HepG2 (cell line): ENCODE measurements at regions not wholly inside any gene's neighbourhood (a gene's known extent, or its start where the extent isn't known, plus 50 kb on each side); places are given as distances from the start of the nearest gene placed in this dataset.

Experiments
- ATAC-seq: fragments of 200-7000 bp; cut with Tn5 transposase; 3 replicates; pipeline ENCODE4 v1.9.1; 2020; ENCODE audit warnings: mild to moderate bottlenecking, moderate library complexity
- BruUV-seq: library from RNA; stranded (reverse); fragments of 400-500 nt; replicated peaks from 2 replicates; lab custom pipeline; 2021; lab: Mats Ljungman, UMichigan
- CTCF ChIA-PET: fragments of 300-600 bp; formaldehyde crosslinking; extraction: SDS; loops from one replicate; lab custom pipeline; 2021; ENCODE audit warnings: low total read pairs, inconsistent platforms, low intra/inter-chr PET ratio; lab: Yijun Ruan, JAX
- POLR2A ChIA-PET: fragments of 350-600 bp; sonication (Branson Sonifier 250); formaldehyde crosslinking; loops from one replicate; lab custom pipeline; 2020; ENCODE audit warnings: antibody characterized with exemption, inconsistent platforms; lab: Yijun Ruan, JAX
- DNase-seq: peaks from one replicate; pipeline ENCODE4 v3.0.0-alpha.2; 2015; ENCODE audit warnings: low spot score
- FAIRE-seq: peaks from 3 replicates; lab custom pipeline; 2011; peaks lifted over from hg19 to GRCh38; lab: Jason Lieb, UNC
- H2AFZ ChIP-seq: one replicate; pipeline ENCODE4 v1.6.1; 2011; ENCODE audit warnings: low read length, inconsistent platforms
- H3K27ac ChIP-seq: fragments of 300-600 bp; 3 replicates; pipeline ENCODE4 v1.8.0; 2011; ENCODE audit warnings: mixed run types, mild to moderate bottlenecking, mixed read lengths, low read length, inconsistent platforms; ENCODE audit not compliant: insufficient read depth; ENCODE audit errors: extremely low read length
- H3K27me3 ChIP-seq, 2 experiments: fragments of 200-600 bp in 1 of 2; 2 replicates in 1 of 2; 3 replicates in 1 of 2; pipeline versions ENCODE4 v1.6.0 to v1.8.0; 2011; ENCODE audit warnings: low read length in 2 of 2, mild to moderate bottlenecking in 2 of 2, moderate library complexity in 2 of 2, inconsistent platforms in 1 of 2; ENCODE audit not compliant: insufficient read depth in 2 of 2, control insufficient read depth in 1 of 2
- H3K36me3 ChIP-seq, 2 experiments: fragments of 200-600 bp in 1 of 2; replicated peaks in 1 of 2; 2 replicates in 1 of 2; 3 replicates in 1 of 2; pipeline versions ENCODE4 v1.5.1 to v1.8.0; 2011; ENCODE audit warnings: low read length in 2 of 2, inconsistent platforms in 1 of 2; ENCODE audit not compliant: insufficient read depth in 2 of 2, control insufficient read depth in 1 of 2
- H3K4me1 ChIP-seq: 2 replicates; pipeline ENCODE4 v1.5.1; 2012; ENCODE audit warnings: low read length, inconsistent platforms; ENCODE audit not compliant: insufficient read depth
- H3K4me2 ChIP-seq: 2 replicates; pipeline ENCODE4 v1.6.0; 2011; ENCODE audit warnings: low read depth, low read length, inconsistent platforms
- H3K4me3 ChIP-seq, 3 experiments: fragments of 200-600 bp in 1 of 3; sonication (generic), shearing (Covaris generic) in 1 of 3; replicated peaks in 1 of 3; 2 replicates each; pipeline ENCODE4 v1.5.1; 2011 to 2016; ENCODE audit warnings: low read length in 3 of 3, inconsistent platforms in 2 of 3, low read depth in 2 of 3, mild to moderate bottlenecking in 2 of 3, control low read depth in 1 of 3, mixed read lengths in 1 of 3; ENCODE audit not compliant: insufficient read depth in 1 of 3
- H3K79me2 ChIP-seq: one replicate; pipeline ENCODE4 v1.6.1; 2011; ENCODE audit warnings: low read length, inconsistent platforms; ENCODE audit not compliant: insufficient read depth
- H3K9ac ChIP-seq: 2 replicates; pipeline ENCODE4 v1.6.0; 2011; ENCODE audit warnings: mild to moderate bottlenecking, low read depth, low read length, inconsistent platforms; ENCODE audit not compliant: insufficient read depth
- H3K9me3 ChIP-seq: 2 replicates; pipeline ENCODE4 v1.5.1; 2012; ENCODE audit warnings: mild to moderate bottlenecking, low read length
- H4K20me1 ChIP-seq: 2 replicates; pipeline ENCODE4 v1.6.0; 2011; ENCODE audit warnings: inconsistent platforms, mild to moderate bottlenecking, low read length, moderate library complexity; ENCODE audit not compliant: insufficient read depth
- CENPBD1 ChIP-seq: sonication (generic); formaldehyde crosslinking; IDR thresholded peaks from 2 replicates; pipeline ENCODE4 v1.8.0; 2022; ENCODE audit warnings: missing genetic modification reagents, low read depth, mild to moderate bottlenecking, borderline replicate concordance
- KDM5B ChIP-seq: sonication (generic); formaldehyde crosslinking; IDR thresholded peaks from 2 replicates; pipeline ENCODE4 v1.4.0; 2020; ENCODE audit warnings: missing genetic modification reagents, mild to moderate bottlenecking, borderline replicate concordance
- KIAA2018 ChIP-seq: sonication (generic); formaldehyde crosslinking; IDR thresholded peaks from 2 replicates; pipeline ENCODE4 v1.5.0; 2020; ENCODE audit warnings: mild to moderate bottlenecking, missing genetic modification reagents, borderline replicate concordance
- SOX13 ChIP-seq, 3 experiments: fragments of 450-650 bp in 1 of 3; sonication (generic) in 1 of 3; formaldehyde crosslinking in 1 of 3; IDR thresholded peaks in 2 of 3; conservative IDR thresholded peaks in 1 of 3; 2 replicates each; pipeline versions ENCODE4 v1.5.0 to v1.6.1; 2016 to 2020; ENCODE audit warnings: antibody characterized with exemption in 1 of 3, mild to moderate bottlenecking in 1 of 3, missing compliant biosample characterization in 1 of 3, missing genetic modification reagents in 1 of 3, moderate library complexity in 1 of 3
- TMF1 ChIP-seq: sonication (generic); formaldehyde crosslinking; IDR thresholded peaks from 2 replicates; pipeline ENCODE4 v1.8.1; 2022; ENCODE audit warnings: low read depth, missing genetic modification reagents
- ZBTB21 ChIP-seq: sonication (generic); formaldehyde crosslinking; IDR thresholded peaks from 2 replicates; pipeline ENCODE4 v1.4.0; 2020; ENCODE audit warnings: missing genetic modification reagents
- ZNF382 ChIP-seq: sonication (generic); formaldehyde crosslinking; IDR thresholded peaks from 2 replicates; pipeline ENCODE4 v1.5.0; 2020; ENCODE audit warnings: missing genetic modification reagents, mild to moderate bottlenecking, borderline replicate concordance
- ZNF510 ChIP-seq: sonication (generic); formaldehyde crosslinking; IDR thresholded peaks from 2 replicates; pipeline ENCODE4 v1.4.0; 2020; ENCODE audit warnings: low read depth, mild to moderate bottlenecking, missing genetic modification reagents
- ZNF558 ChIP-seq: sonication (generic); formaldehyde crosslinking; IDR thresholded peaks from 2 replicates; pipeline ENCODE4 v1.9.0; 2022; ENCODE audit warnings: mild to moderate bottlenecking, missing genetic modification reagents, borderline replicate concordance
- WGBS: methylation state at CpG from one replicate; pipeline ENCODE4 v1.1.6; 2017; ENCODE audit warnings: low lambda C conversion rate; 5-methylcytosine and 5-hydroxymethylcytosine counted together
- in situ Hi-C: cut with HindIII; loops from 2 replicates; pipeline ENCODE4 v1.10.0; 2017; ENCODE audit warnings: low pct_unique_long_range_greater_than_20kb; ENCODE audit not compliant: extremely low pct_ligation_motif_present
- intact Hi-C: fragments of 100-400 bp; cut with micrococcal nuclease; formaldehyde crosslinking; loops from one replicate; pipeline ENCODE4 v1.10.0; 2022; ENCODE audit not compliant: unreplicated experiment
- TF ChIP-seq, protein P1 (sequence below): sonication (generic); formaldehyde crosslinking; IDR thresholded peaks from 2 replicates; pipeline ENCODE4 v1.4.0; 2020; ENCODE audit warnings: missing genetic modification reagents

DNA sequence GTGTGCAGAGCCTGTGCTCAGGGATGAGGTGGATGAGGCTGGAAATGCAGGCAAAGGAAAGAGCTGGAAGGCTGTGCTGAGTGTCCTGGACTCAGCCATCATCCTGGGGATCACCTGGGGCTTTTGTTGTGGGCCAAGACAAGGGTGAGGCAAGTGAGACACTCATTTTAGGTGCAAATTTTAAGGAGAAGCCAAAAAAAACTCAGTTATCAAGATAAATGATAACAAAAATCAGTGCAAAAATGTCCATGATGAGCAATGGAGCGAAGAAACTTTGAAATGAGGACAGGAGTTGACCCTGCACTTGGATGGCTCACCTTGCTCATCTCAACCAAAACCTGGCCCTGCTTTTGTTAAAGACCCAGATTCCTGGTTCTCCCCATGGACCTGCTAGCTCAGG, 141.9 kb downstream of the MYCN start:
- H4K20me1 ChIP-seq: no peaks in the 10 kb centered on the region
- H3K9me3 ChIP-seq: no peaks in the 10 kb centered on the region
- CTCF ChIA-PET: no interaction called here
- intact Hi-C loops: no loop called here
- FAIRE-seq: no peak
- TF ChIP-seq ZNF382 (CRISPR knock-in tag) (no peak), KDM5B (CRISPR knock-in tag) (no peak), ZBTB21 (no peak), CENPBD1 (CRISPR knock-in tag) (no peak), SOX13 (IDR thresholded peaks at IDR 0.05) (no peak), SOX13 (CRISPR knock-in tag; conservative IDR thresholded peaks at IDR 0.05 in 1 of 2, IDR thresholded peaks at IDR 0.05 in 1 of 2) (no peak), TMF1 (CRISPR knock-in tag) (no peak), ZNF558 (CRISPR knock-in tag) (no peak), ZNF510 (CRISPR knock-in tag) (no peak), KIAA2018 (no peak)
- TF ChIP-seq, protein P1, sequence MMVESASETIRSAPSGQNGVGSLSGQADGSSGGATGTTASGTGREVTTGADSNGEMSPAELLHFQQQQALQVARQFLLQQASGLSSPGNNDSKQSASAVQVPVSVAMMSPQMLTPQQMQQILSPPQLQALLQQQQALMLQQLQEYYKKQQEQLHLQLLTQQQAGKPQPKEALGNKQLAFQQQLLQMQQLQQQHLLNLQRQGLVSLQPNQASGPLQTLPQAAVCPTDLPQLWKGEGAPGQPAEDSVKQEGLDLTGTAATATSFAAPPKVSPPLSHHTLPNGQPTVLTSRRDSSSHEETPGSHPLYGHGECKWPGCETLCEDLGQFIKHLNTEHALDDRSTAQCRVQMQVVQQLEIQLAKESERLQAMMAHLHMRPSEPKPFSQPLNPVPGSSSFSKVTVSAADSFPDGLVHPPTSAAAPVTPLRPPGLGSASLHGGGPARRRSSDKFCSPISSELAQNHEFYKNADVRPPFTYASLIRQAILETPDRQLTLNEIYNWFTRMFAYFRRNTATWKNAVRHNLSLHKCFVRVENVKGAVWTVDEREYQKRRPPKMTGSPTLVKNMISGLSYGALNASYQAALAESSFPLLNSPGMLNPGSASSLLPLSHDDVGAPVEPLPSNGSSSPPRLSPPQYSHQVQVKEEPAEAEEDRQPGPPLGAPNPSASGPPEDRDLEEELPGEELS (CRISPR knock-in tag): no peak
- TF ChIP-seq, all 625 proteins: peak for 0
- Histone ChIP-seq H3K36me3 (no peaks in the 10 kb centered on the region), H2AFZ (no peak overlapping the region), H3K9ac (no peak overlapping the region), H3K4me2 (no peak overlapping the region), H3K4me3 (no peak overlapping the region), H3K4me1 (peaks cover 26% of the 10 kb centered on the region), H3K27me3 (peaks cover 0 to 2% of the 10 kb centered on the region in 2 experiments; a peak in 1 of 5 replicates), H3K27ac (no peak overlapping the region), H3K79me2 (no peaks in the 10 kb centered on the region)
- no TSS peak for BruUV-seq
- POLR2A ChIA-PET: no interaction called here
- in situ Hi-C loops: no loop called here
- DNase-seq (no peak), ATAC-seq (no peak)
- 53% methylated on average over 1 of the region's 1 CpG for WGBS
